ENCODE measurements at regions not wholly inside any gene's neighbourhood (a gene's known extent, or its start where the extent isn't known, plus 50 kb on each side); places are given as distances from the start of the nearest gene placed in this dataset.
A peak's percentile ranks its signal among the peaks of the same experiment; 100 is the strongest.

GRCh38 chr20:6590891-6591637 is 176.4 kb upstream of the BMP2 start:
- H2AK5ac ChIP-seq (ENCODE audit: insufficient read length, low read length): no peak overlapping the region
- H3K9me3 ChIP-seq (ENCODE audit: control insufficient read depth, low read depth, low read length): no peaks in the 10 kb centered on the region
- Mint-ChIP-seq H3K27me3 (ENCODE audit: low read depth) (no peaks in the 10 kb centered on the region), H3K9me3 (peaks cover 2 to 3% of the 10 kb centered on the region in 2 experiments; a peak in 1 of 5 replicates), H3K4me1 (no peaks in the 10 kb centered on the region), H3K36me3 (ENCODE audit: insufficient read depth in 1 of 3, low read depth in 3 of 3) (peaks cover 2 to 4% (median 2%) of the 10 kb centered on the region in 3 experiments; a peak in 3 of 7 replicates), H3K27ac (peak overlapping the region in 1 of 3 experiments; percentile 33; a peak in 1 of 7 replicates), H3K4me3 (no peak overlapping the region)
- WGBS (ENCODE audit: extremely low coverage, insufficient read length, low lambda C conversion rate): no CpG with 5 or more reads among the region's 8 CpGs
- H3K56ac ChIP-seq (ENCODE audit: insufficient read length, low read depth, low read length): no peak overlapping the region
- DNase-seq: no peak
- no peak overlapping the region for H3K18ac ChIP-seq (ENCODE audit: insufficient read length, low read depth, low read length)
- H2BK20ac ChIP-seq (ENCODE audit: low read depth, low read length, poor library complexity, severe bottlenecking): no peak overlapping the region
- H3T11ph ChIP-seq (ENCODE audit: low read length): no peak overlapping the region
- H3K4ac ChIP-seq (ENCODE audit: low read depth, low read length): no peak overlapping the region
- no peaks in the 10 kb centered on the region for H3K4me1 ChIP-seq (ENCODE audit: insufficient read depth, low read length)
- H2BK120ac ChIP-seq (ENCODE audit: low read depth, low read length, poor library complexity, severe bottlenecking): no peak overlapping the region
- no peaks in the 10 kb centered on the region; the same call in 1 of the 2 replicates for H3K27me3 ChIP-seq (ENCODE audit: insufficient read depth, low read length)
- no peak overlapping the region for H2BK15ac ChIP-seq (ENCODE audit: low read depth, low read length)
- H3K79me1 ChIP-seq (ENCODE audit: insufficient read depth, low read depth, low read length, poor library complexity, severe bottlenecking): no peaks in the 10 kb centered on the region
- H3K23ac ChIP-seq (ENCODE audit: insufficient read length, low read depth, low read length): no peak overlapping the region
- H4K20me1 ChIP-seq (ENCODE audit: control insufficient read depth, insufficient read depth, insufficient read length): no peaks in the 10 kb centered on the region
- H3K23me2 ChIP-seq (ENCODE audit: insufficient read length, low read depth, low read length, poor library complexity, severe bottlenecking): no peaks in the 10 kb centered on the region
- H4K8ac ChIP-seq (replicated peaks; ENCODE audit: insufficient read length, low read depth, low read length): no peak overlapping the region
- H3K79me2 ChIP-seq (ENCODE audit: insufficient read depth, low read length): no peaks in the 10 kb centered on the region
- TF ChIP-seq CTCF (conservative IDR thresholded peaks at IDR 0.05): no peak
- H3K9ac ChIP-seq (ENCODE audit: extremely low read depth, insufficient read length, low read length): no peak overlapping the region
- no peak overlapping the region for H4K5ac ChIP-seq (ENCODE audit: insufficient read length, low read depth, low read length)
- H2BK5ac ChIP-seq (ENCODE audit: insufficient read length, low read length): no peak overlapping the region
- no peak overlapping the region for H3K4me2 ChIP-seq (ENCODE audit: insufficient read depth, insufficient read length, low read length)
- no peak overlapping the region for H4K91ac ChIP-seq (ENCODE audit: insufficient read length, low read depth, low read length)
- H2AFZ ChIP-seq (ENCODE audit: low read length): no peak overlapping the region
- no peak overlapping the region for H3K14ac ChIP-seq (ENCODE audit: insufficient read depth, low read length)
- H3K27ac ChIP-seq (ENCODE audit: insufficient read length, low read depth, low read length): no peak overlapping the region
- no peak overlapping the region for H2BK12ac ChIP-seq (ENCODE audit: insufficient read length, low read depth, low read length)

Measured in H9 (cell line).